ENCODE measurements at regions not wholly inside any gene's neighbourhood (a gene's known extent, or its start where the extent isn't known, plus 50 kb on each side); places are given as distances from the start of the nearest gene placed in this dataset.

DNA sequence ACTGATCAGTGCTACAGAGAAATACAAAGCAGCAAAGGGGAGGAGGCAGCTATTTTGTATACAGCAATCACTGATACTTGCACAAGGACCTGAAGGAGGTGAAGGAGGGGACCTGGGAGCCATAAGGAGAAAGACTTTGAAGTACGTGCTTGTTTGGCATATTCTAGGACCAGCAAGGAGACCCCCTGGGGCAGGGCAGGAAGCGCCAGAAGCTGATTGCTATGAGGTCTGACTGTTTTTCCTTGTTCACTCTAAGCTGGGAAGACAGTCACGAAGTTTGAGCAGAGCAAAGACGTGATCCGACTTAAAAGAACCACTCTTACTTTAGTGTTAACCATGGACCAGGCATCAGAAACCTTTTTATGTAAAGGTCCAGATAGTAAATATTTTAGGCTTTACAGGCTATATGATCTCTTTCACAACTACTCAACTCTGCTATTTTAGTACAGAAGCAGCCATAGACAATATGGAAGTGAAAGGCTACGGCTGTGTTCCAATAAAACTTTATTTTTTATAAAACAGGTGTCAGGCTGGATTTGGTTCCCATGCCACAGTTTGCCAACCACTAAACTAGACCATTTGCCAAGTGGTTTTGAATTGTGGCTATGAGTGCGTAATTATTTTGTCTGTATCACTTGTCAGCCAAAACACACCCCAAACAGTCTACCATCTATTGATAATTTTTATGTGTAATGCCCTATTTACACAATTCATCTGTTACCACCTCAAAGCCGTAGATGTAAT is 217.9 kb downstream of the PRL start:
- TF ChIP-seq USF1 (IDR thresholded peaks at IDR 0.05) (no peak), TAF1 (IDR thresholded peaks at IDR 0.05; ENCODE audit: low read depth) (no peak), FOXM1 (IDR thresholded peaks at IDR 0.05; ENCODE audit: borderline replicate concordance, low read depth) (no peak), CREB1 (IDR thresholded peaks at IDR 0.05; ENCODE audit: low read depth) (no peak), NFIC (IDR thresholded peaks at IDR 0.05) (no peak), TEAD4 (IDR thresholded peaks at IDR 0.05) (no peak), RAD21 (IDR thresholded peaks at IDR 0.05; ENCODE audit: low read depth) (no peak), CEBPB (IDR thresholded peaks at IDR 0.05) (no peak), ZBTB7A (IDR thresholded peaks at IDR 0.05; ENCODE audit: low read depth) (no peak), TCF12 (IDR thresholded peaks at IDR 0.05; ENCODE audit: low read depth) (no peak), EGR1 (IDR thresholded peaks at IDR 0.05) (no peak), EP300 (IDR thresholded peaks at IDR 0.05; ENCODE audit: borderline replicate concordance) (no peak), YY1 (IDR thresholded peaks at IDR 0.05; ENCODE audit: low read depth) (no peak)
- TF ChIP-seq, protein P1, sequence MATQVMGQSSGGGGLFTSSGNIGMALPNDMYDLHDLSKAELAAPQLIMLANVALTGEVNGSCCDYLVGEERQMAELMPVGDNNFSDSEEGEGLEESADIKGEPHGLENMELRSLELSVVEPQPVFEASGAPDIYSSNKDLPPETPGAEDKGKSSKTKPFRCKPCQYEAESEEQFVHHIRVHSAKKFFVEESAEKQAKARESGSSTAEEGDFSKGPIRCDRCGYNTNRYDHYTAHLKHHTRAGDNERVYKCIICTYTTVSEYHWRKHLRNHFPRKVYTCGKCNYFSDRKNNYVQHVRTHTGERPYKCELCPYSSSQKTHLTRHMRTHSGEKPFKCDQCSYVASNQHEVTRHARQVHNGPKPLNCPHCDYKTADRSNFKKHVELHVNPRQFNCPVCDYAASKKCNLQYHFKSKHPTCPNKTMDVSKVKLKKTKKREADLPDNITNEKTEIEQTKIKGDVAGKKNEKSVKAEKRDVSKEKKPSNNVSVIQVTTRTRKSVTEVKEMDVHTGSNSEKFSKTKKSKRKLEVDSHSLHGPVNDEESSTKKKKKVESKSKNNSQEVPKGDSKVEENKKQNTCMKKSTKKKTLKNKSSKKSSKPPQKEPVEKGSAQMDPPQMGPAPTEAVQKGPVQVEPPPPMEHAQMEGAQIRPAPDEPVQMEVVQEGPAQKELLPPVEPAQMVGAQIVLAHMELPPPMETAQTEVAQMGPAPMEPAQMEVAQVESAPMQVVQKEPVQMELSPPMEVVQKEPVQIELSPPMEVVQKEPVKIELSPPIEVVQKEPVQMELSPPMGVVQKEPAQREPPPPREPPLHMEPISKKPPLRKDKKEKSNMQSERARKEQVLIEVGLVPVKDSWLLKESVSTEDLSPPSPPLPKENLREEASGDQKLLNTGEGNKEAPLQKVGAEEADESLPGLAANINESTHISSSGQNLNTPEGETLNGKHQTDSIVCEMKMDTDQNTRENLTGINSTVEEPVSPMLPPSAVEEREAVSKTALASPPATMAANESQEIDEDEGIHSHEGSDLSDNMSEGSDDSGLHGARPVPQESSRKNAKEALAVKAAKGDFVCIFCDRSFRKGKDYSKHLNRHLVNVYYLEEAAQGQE (IDR thresholded peaks at IDR 0.05; ENCODE audit: low read depth), result no peak
- TF ChIP-seq, protein P2, sequence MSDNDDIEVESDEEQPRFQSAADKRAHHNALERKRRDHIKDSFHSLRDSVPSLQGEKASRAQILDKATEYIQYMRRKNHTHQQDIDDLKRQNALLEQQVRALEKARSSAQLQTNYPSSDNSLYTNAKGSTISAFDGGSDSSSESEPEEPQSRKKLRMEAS (IDR thresholded peaks at IDR 0.05), result no peak

DNA sequence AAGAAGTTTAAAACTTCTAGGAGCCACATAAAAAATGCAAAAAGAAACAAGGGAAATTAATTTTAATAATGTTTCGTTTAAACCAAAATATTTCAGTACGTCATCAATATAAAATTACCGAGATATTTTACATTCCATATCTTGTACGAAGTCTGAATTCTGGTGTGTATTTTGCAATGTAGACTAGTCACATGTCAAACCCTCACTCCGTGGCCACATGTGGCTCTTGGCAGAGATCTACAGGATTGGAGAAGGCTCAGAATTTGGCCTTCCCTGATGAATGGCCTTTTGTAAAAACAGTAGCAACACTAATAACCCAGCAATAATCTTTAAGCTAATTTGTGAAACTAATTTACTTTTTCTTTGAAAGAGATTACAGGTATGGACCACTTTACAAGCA is 217.1 kb downstream of the PRL start:
- TF ChIP-seq CEBPB (IDR thresholded peaks at IDR 0.05) (no peak), NFIC (IDR thresholded peaks at IDR 0.05) (no peak), YY1 (IDR thresholded peaks at IDR 0.05; ENCODE audit: low read depth) (no peak), USF1 (IDR thresholded peaks at IDR 0.05) (no peak), RAD21 (IDR thresholded peaks at IDR 0.05; ENCODE audit: low read depth) (no peak), ZBTB7A (IDR thresholded peaks at IDR 0.05; ENCODE audit: low read depth) (no peak), TAF1 (IDR thresholded peaks at IDR 0.05; ENCODE audit: low read depth) (no peak), TEAD4 (IDR thresholded peaks at IDR 0.05) (no peak), CREB1 (IDR thresholded peaks at IDR 0.05; ENCODE audit: low read depth) (no peak), EP300 (IDR thresholded peaks at IDR 0.05; ENCODE audit: borderline replicate concordance) (no peak), TCF12 (IDR thresholded peaks at IDR 0.05; ENCODE audit: low read depth) (no peak), EGR1 (IDR thresholded peaks at IDR 0.05) (no peak), FOXM1 (IDR thresholded peaks at IDR 0.05; ENCODE audit: borderline replicate concordance, low read depth) (no peak)
- TF ChIP-seq, protein P2 (IDR thresholded peaks at IDR 0.05), result no peak
- TF ChIP-seq, protein P1 (IDR thresholded peaks at IDR 0.05; ENCODE audit: low read depth), result no peak

DNA sequence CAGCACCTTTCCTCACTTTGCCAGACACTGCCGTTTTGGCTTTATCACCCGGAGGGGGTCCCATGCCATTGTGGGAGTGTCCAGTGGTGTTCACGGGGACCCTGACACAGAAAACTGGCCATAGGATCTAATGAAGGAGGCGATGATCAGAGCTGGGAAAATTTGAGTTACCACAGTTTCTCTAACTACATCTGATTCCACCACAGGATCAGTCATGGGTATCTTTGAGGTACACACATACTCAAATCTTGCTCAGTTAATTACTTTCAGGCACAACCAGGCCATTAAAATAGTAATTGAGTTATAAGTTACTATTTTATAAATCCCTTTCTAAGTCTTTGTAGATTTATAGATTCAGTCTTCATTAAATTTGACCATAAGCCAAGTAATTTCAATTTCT is 215.1 kb downstream of the PRL start:
- TF ChIP-seq RAD21 (IDR thresholded peaks at IDR 0.05; ENCODE audit: low read depth) (no peak), EP300 (IDR thresholded peaks at IDR 0.05; ENCODE audit: borderline replicate concordance) (no peak), EGR1 (IDR thresholded peaks at IDR 0.05) (no peak), NFIC (IDR thresholded peaks at IDR 0.05) (no peak), ZBTB7A (IDR thresholded peaks at IDR 0.05; ENCODE audit: low read depth) (no peak), TEAD4 (IDR thresholded peaks at IDR 0.05) (no peak), CEBPB (IDR thresholded peaks at IDR 0.05) (no peak), FOXM1 (IDR thresholded peaks at IDR 0.05; ENCODE audit: borderline replicate concordance, low read depth) (no peak), TAF1 (IDR thresholded peaks at IDR 0.05; ENCODE audit: low read depth) (no peak), USF1 (IDR thresholded peaks at IDR 0.05) (no peak), CREB1 (IDR thresholded peaks at IDR 0.05; ENCODE audit: low read depth) (no peak), YY1 (IDR thresholded peaks at IDR 0.05; ENCODE audit: low read depth) (no peak), TCF12 (IDR thresholded peaks at IDR 0.05; ENCODE audit: low read depth) (no peak)
- TF ChIP-seq, protein P2 (IDR thresholded peaks at IDR 0.05), result no peak
- TF ChIP-seq, protein P1 (IDR thresholded peaks at IDR 0.05; ENCODE audit: low read depth), result no peak
